ENCODE measurements at regions not wholly inside any gene's neighbourhood (a gene's known extent, or its start where the extent isn't known, plus 50 kb on each side); places are given as distances from the start of the nearest gene placed in this dataset.

GRCh38 chr2:196224756-196225155 is 53.4 kb upstream of the STK17B start:
- Histone ChIP-seq H3K4me3 (no peak overlapping the region), H3K27me3 (no peaks in the 10 kb centered on the region), H3K36me3 (replicated peaks in 1 of 2) (no peaks in the 10 kb centered on the region), H3K4me1 (replicated peaks in 1 of 2) (no peaks in the 10 kb centered on the region), H3K27ac (no peak overlapping the region), H3K9me3 (replicated peaks in 1 of 3) (no peaks in the 10 kb centered on the region)
- DNase-seq: no peak
- no peak for TF ChIP-seq POLR2A (IDR thresholded peaks at IDR 0.05)
- TF ChIP-seq CTCF (IDR thresholded peaks at IDR 0.05): no peak
- WGBS, 4 donors: 83 to 89% (median 86%) methylated on average over 3 of the region's 3 CpGs
- intact Hi-C loops (cut with DNase I): no loop called here

GRCh38 chr2:196225213-196225612 is 53.8 kb upstream of the STK17B start:
- Histone ChIP-seq H3K27me3 (no peaks in the 10 kb centered on the region), H3K36me3 (replicated peaks in 1 of 2) (no peaks in the 10 kb centered on the region), H3K27ac (no peak overlapping the region), H3K9me3 (replicated peaks in 1 of 3) (no peaks in the 10 kb centered on the region), H3K4me1 (replicated peaks in 1 of 2) (no peaks in the 10 kb centered on the region), H3K4me3 (no peak overlapping the region)
- 21 to 53% (median 41%) methylated on average over 1 of the region's 1 CpG for WGBS, 4 donors
- DNase-seq: no peak
- TF ChIP-seq CTCF (IDR thresholded peaks at IDR 0.05) (no peak), POLR2A (IDR thresholded peaks at IDR 0.05) (no peak)
- intact Hi-C loops (cut with DNase I): no loop called here

- TF ChIP-seq CTCF (IDR thresholded peaks at IDR 0.05) (no peak), POLR2A (IDR thresholded peaks at IDR 0.05) (no peak)
- H3K27ac ChIP-seq: no peak overlapping the region
- H3K9me3 ChIP-seq (replicated peaks in 1 of 3): no peaks in the 10 kb centered on the region
- no peak for DNase-seq
- H3K36me3 ChIP-seq (replicated peaks in 1 of 2): no peaks in the 10 kb centered on the region
- no peaks in the 10 kb centered on the region for H3K4me1 ChIP-seq (replicated peaks in 1 of 2)
- intact Hi-C loops (cut with DNase I): no loop called here
- H3K27me3 ChIP-seq: no peaks in the 10 kb centered on the region
- no peak overlapping the region for H3K4me3 ChIP-seq
Measured at GRCh38 chr2:196226058-196226706, 54.8 kb upstream of the STK17B start.

GRCh38 chr2:196226707-196227065 is 55.3 kb upstream of the STK17B start:
- WGBS, 4 donors: 72 to 93% (median 84%) methylated on average over 1 of the region's 1 CpG
- H3K4me1 ChIP-seq (replicated peaks in 1 of 2): no peaks in the 10 kb centered on the region
- no peaks in the 10 kb centered on the region for H3K36me3 ChIP-seq (replicated peaks in 1 of 2)
- intact Hi-C loops (cut with DNase I): no loop called here
- TF ChIP-seq POLR2A (IDR thresholded peaks at IDR 0.05) (no peak), CTCF (IDR thresholded peaks at IDR 0.05) (no peak)
- no peaks in the 10 kb centered on the region for H3K27me3 ChIP-seq
- no peaks in the 10 kb centered on the region for H3K9me3 ChIP-seq (replicated peaks in 1 of 3)
- no peak for DNase-seq
- no peak overlapping the region for H3K4me3 ChIP-seq
- no peak overlapping the region for H3K27ac ChIP-seq

Measured in adrenal gland (tissue), 9 donors.